Esophagus (tissue), 2 donors: ENCODE measurements at regions not wholly inside any gene's neighbourhood (a gene's known extent, or its start where the extent isn't known, plus 50 kb on each side); places are given as distances from the start of the nearest gene placed in this dataset.

Experiments
- H3K27ac ChIP-seq, 2 donors: one replicate each; pipeline ENCODE4 v1.5.1; 2013; ENCODE audit warnings: low read depth in 2 of 2, mild to moderate bottlenecking in 2 of 2, inconsistent platforms in 1 of 2, low read length in 1 of 2, moderate library complexity in 1 of 2
- H3K27me3 ChIP-seq, 2 donors: one replicate each; pipeline ENCODE4 v1.6.1; 2013; ENCODE audit warnings: low read length in 2 of 2, control low read depth in 1 of 2, mild to moderate bottlenecking in 1 of 2; ENCODE audit not compliant: insufficient read depth in 2 of 2, control insufficient read depth in 1 of 2
- H3K36me3 ChIP-seq, 2 donors: one replicate each; pipeline ENCODE4 v1.6.1; 2013; ENCODE audit warnings: low read length in 1 of 2; ENCODE audit not compliant: control insufficient read depth in 2 of 2, insufficient read depth in 2 of 2
- H3K4me1 ChIP-seq, 2 donors: one replicate each; pipeline ENCODE4 v1.6.1; 2013; ENCODE audit warnings: low read length in 1 of 2; ENCODE audit not compliant: control insufficient read depth in 2 of 2, insufficient read depth in 2 of 2
- H3K4me3 ChIP-seq, 2 donors: one replicate each; pipeline ENCODE4 v1.5.1; 2013; ENCODE audit warnings: low read length in 2 of 2, mild to moderate bottlenecking in 2 of 2, low read depth in 1 of 2, moderate library complexity in 1 of 2
- H3K9me3 ChIP-seq, 2 donors: one replicate each; pipeline ENCODE4 v1.6.1; 2013; ENCODE audit warnings: mild to moderate bottlenecking in 2 of 2, low read depth in 1 of 2, low read length in 1 of 2, moderate library complexity in 1 of 2; ENCODE audit not compliant: control insufficient read depth in 2 of 2, insufficient read depth in 1 of 2
- WGBS, 2 donors: extraction: QIAGEN DNeasy Blood & Tissue Kit; methylation state at CpG; one replicate each; pipeline ENCODE4 v1.1.7; 2013; 5-methylcytosine and 5-hydroxymethylcytosine counted together
- donor health status: healthy with polysubstance abuse.
- donor health status: Bipolar disorder and iron deficiency.

DNA sequence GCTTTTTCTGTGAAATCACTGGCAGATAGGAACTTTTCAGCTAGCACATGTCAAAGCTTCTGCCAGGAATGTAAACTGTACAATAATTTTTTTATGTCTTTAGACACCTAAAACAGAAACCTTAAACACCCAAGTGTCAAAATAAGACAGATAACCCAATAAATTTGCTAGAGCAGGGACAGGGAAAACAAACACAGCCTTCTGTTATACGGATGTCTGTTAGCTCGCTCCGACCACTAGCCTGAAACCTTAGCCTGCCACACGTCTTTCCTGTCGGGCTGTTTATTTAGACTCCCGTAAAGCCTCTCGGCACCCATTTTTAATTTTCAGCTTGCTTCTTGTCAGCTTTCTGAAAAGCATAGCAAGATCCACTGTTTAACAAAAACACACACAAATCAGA, 355.4 kb upstream of the SLC24A2 start:
- no peaks in the 10 kb centered on the region for H3K4me1 ChIP-seq
- no peaks in the 10 kb centered on the region for H3K9me3 ChIP-seq
- no peaks in the 10 kb centered on the region for H3K36me3 ChIP-seq
- H3K27me3 ChIP-seq: no peaks in the 10 kb centered on the region
- 36 to 52% methylated on average over 7 of the region's 7 CpGs for WGBS, 2 donors
- no peak overlapping the region for H3K4me3 ChIP-seq
- no peak overlapping the region for H3K27ac ChIP-seq

DNA sequence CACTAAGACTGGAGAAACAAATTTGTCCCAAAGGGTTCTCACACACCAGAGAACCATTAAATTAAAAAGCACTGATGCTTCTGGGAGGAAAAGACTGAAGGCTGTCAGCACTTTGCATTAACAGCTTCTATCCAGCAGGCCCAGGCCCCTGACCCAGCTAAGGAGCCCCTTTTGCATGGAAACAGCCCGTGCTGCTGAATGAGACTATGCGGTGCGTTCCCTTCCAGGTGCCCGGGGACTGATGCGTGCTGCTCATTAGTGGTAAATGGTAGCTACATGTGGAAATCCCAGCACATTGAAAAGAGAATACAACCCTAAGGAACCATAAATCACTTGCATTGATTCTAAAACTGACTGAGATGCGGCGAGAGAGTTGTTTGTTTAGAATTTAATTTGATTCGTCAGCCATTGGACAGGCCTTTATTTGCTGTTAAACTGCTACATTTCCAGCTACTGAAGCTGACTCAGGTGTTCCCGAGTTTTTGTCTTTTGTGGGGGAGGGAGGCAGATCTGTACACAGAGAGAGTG, 351.0 kb upstream of the SLC24A2 start:
- WGBS, 2 donors: 95 to 96% methylated on average over 9 of the region's 9 CpGs
- no peak overlapping the region for H3K4me3 ChIP-seq

DNA sequence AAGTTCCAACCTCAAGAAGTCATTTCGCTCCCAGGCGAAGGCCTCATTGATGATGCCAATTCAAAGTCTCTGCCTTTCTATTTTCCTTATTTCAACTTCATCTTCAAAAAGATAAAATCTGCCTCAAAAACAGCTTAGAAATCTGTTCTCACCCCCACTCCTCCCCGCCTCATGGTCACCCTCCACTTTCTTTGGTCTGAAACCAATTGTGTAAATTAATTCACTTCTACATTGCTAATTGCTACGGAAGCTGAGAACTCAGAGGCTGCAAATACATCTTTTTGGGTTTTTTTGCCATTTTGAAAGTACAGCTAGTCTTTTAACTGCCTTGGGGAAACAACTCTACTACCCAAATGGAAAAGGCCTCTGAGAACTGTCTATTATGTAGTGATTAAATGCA, 350.0 kb upstream of the SLC24A2 start:
- Histone ChIP-seq H3K9me3 (no peaks in the 10 kb centered on the region), H3K27me3 (no peaks in the 10 kb centered on the region), H3K36me3 (no peaks in the 10 kb centered on the region), H3K4me3 (no peak overlapping the region), H3K4me1 (no peaks in the 10 kb centered on the region), H3K27ac (no peak overlapping the region)
- whole genome bisulfite sequencing, 2 donors: 94 to 97% methylated on average over 4 of the region's 4 CpGs

More for the DNA sequence above, 351.0 kb upstream of the SLC24A2 start:
- Histone ChIP-seq H3K4me1 (no peaks in the 10 kb centered on the region), H3K27me3 (no peaks in the 10 kb centered on the region), H3K36me3 (no peaks in the 10 kb centered on the region), H3K27ac (no peak overlapping the region), H3K9me3 (no peaks in the 10 kb centered on the region)

DNA sequence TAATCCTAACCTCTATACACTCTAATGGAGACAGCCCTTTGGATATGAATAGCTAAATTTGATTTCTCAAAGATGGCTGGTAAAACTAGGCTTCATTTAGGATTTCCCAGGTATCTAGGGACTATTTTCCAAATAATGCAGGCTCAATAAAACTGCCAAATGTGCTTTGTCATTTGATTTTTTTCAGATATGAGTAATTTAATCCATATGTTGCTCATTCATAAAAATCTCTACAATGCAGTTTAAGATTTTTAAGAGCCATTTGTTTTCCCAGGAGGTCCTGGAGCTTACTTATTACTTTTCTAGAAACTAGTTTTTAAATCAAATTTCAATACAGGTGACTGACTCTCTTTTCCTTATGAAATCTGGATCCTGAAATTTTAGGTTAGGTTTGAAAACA, 349.3 kb upstream of the SLC24A2 start:
- H3K27ac ChIP-seq: no peak overlapping the region
- no peak overlapping the region for H3K4me3 ChIP-seq
- no peaks in the 10 kb centered on the region for H3K9me3 ChIP-seq
- H3K36me3 ChIP-seq: no peaks in the 10 kb centered on the region
- no peaks in the 10 kb centered on the region for H3K27me3 ChIP-seq
- no peaks in the 10 kb centered on the region for H3K4me1 ChIP-seq

DNA sequence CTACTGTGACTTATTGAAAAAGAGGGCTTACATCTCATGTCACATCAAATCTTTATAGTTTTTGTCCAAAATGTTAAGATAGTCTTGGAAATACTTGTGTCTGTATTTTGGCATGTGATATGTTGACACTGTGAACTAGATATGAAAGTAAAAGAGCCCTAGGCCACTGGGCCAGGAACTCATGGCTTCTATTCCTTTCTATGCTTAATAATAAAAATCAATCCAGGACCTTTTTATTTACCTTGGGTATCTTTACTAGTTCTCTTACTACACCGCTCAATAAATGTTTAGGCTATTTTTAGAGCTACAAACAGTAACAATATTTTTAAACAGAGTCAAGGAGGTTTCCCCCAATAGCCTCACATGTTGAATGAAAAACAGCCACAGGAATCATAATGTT, 348.6 kb upstream of the SLC24A2 start:
- whole genome bisulfite sequencing, 2 donors: 53 to 64% methylated on average over 1 of the region's 1 CpG
- H3K4me1 ChIP-seq: no peaks in the 10 kb centered on the region

DNA sequence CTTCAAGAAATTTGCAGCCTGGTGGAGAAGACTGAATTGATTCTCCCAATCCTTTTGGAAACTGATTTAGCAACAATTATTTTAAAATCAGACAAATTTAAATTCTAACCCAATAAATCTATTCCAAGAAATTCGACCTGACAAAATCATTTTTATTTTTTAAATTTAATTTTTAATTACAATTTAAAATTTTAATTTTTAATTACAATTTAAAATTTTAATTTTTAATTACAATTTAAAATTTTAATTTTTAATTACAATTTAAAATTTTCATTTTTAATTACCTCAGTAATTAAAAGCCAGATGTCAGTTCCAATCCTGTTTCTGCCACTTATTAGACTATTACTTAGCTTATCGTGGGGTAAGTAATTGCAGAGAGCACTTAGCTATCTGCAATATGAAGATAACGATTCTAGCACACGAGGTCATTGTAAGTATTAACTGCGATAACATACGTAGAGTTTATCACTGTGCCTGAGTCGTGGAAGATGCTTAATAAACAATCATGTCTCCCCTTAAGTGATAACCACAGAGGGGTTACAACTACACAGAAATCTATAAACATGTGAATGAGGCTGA, 346.4 kb upstream of the SLC24A2 start:
- Histone ChIP-seq H3K4me1 (no peaks in the 10 kb centered on the region), H3K27me3 (no peaks in the 10 kb centered on the region), H3K36me3 (no peaks in the 10 kb centered on the region), H3K9me3 (no peaks in the 10 kb centered on the region), H3K4me3 (no peak overlapping the region), H3K27ac (no peak overlapping the region)
- WGBS, 2 donors: 68 to 84% methylated on average over 7 of the region's 7 CpGs

More for the DNA sequence above, 348.6 kb upstream of the SLC24A2 start:
- Histone ChIP-seq H3K27ac (no peak overlapping the region), H3K4me3 (no peak overlapping the region), H3K9me3 (no peaks in the 10 kb centered on the region), H3K27me3 (no peaks in the 10 kb centered on the region), H3K36me3 (no peaks in the 10 kb centered on the region)

DNA sequence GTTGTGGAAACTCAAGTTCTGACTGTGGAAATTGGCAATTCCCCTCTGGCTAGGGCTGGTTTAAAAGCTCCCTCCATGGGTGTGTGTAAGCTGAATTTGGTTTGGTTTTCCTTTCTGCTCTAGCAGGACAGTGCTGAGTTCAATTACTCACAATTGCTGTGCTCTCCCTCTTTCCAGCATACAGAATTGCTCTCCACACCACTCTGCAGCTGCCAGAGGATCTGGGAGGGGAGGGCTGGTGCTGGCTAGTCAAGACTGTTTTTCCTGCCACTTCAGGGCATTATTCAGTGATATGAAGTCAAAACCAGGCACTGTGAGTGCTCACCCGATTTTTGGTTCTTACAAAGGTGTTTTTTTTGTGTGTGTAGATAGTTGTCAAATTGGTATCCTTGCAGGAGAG, 336.9 kb upstream of the SLC24A2 start:
- H3K4me3 ChIP-seq: no peak overlapping the region
- H3K27me3 ChIP-seq: no peaks in the 10 kb centered on the region
- WGBS, 2 donors: 50 to 60% methylated on average over 1 of the region's 1 CpG
- no peaks in the 10 kb centered on the region for H3K9me3 ChIP-seq
- no peak overlapping the region for H3K27ac ChIP-seq
- H3K4me1 ChIP-seq: no peaks in the 10 kb centered on the region
- no peaks in the 10 kb centered on the region for H3K36me3 ChIP-seq

DNA sequence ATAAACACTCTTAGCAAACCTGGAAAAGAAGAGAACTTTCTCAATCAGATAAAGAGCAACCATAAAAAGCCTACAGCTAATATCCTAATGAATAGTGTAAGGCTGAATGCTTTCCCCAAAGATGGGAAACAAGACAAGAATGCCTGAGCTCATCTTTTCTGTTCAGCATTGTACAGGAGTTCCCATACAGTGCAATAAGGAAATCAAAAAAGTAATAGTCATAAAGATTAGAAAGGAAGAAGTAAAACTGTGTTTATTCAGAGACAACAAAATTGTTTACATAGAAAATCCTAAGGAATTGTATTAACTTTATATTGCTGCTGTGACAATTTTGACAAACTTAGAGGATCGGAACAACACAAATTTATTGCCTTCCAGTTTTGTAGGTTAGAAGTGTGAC, 330.7 kb upstream of the SLC24A2 start:
- WGBS, 2 donors: 87 to 100% methylated on average over 1 of the region's 1 CpG
- no peak overlapping the region for H3K4me3 ChIP-seq
- H3K4me1 ChIP-seq: no peaks in the 10 kb centered on the region
- H3K36me3 ChIP-seq: no peaks in the 10 kb centered on the region
- no peaks in the 10 kb centered on the region for H3K9me3 ChIP-seq
- H3K27ac ChIP-seq: no peak overlapping the region
- H3K27me3 ChIP-seq: no peaks in the 10 kb centered on the region

DNA sequence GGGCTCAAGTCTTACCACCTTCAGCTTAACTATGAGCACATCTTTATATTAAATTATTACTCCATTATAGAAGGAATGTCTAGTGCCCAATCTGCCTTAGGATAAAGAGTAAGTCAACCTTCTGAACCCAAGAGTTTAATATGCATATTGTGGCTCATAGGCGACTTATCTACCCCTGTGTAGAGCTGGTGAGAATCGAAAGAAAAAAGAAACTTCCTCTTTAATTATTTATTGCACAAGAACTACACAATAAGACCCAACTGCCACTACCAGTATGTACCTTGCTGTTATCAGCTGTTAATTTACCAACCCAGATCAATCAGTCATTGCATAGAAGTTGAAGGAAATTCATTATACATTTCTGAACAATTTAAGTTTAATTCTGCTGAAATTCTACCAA, 329.1 kb upstream of the SLC24A2 start:
- no peaks in the 10 kb centered on the region for H3K4me1 ChIP-seq
- no peak overlapping the region for H3K4me3 ChIP-seq
- no peak overlapping the region for H3K27ac ChIP-seq
- WGBS, 2 donors: 54 to 85% methylated on average over 2 of the region's 2 CpGs
- no peaks in the 10 kb centered on the region for H3K36me3 ChIP-seq
- H3K27me3 ChIP-seq: no peaks in the 10 kb centered on the region
- H3K9me3 ChIP-seq: no peaks in the 10 kb centered on the region

DNA sequence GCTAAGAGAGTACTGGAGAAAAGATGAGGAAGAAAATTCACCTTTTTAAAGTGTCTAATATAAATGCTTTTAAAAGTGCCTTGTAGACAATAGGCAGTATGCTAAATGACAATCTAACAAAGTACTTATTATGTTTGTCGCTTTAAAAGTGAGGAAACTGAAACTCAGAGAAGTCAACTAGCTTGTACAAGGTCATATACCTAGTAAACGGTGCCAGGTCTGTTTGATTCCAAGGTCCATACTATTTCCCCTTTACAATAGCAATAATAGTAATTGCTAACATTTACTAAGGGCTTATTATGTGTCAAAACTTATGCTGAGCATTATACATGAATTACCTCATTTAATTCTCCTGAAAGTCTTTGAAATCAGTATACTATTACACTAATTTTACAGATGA, 328.6 kb upstream of the SLC24A2 start:
- H3K27me3 ChIP-seq: no peaks in the 10 kb centered on the region
- WGBS, 2 donors: 48 to 66% methylated on average over 2 of the region's 2 CpGs
- no peak overlapping the region for H3K4me3 ChIP-seq
- no peaks in the 10 kb centered on the region for H3K36me3 ChIP-seq
- H3K4me1 ChIP-seq: no peaks in the 10 kb centered on the region
- H3K9me3 ChIP-seq: no peaks in the 10 kb centered on the region
- no peak overlapping the region for H3K27ac ChIP-seq
